ENCODE measurements at regions not wholly inside any gene's neighbourhood (a gene's known extent, or its start where the extent isn't known, plus 50 kb on each side); places are given as distances from the start of the nearest gene placed in this dataset.

GRCh38 chr4:12118651-12119213 lies 690.0 kb upstream of the HS3ST1 start:
- Histone ChIP-seq H3K4me3 (ENCODE audit: low read depth in 2 of 2, low read length in 1 of 2) (no peak overlapping the region), H3K79me2 (ENCODE audit: insufficient read depth) (no peaks in the 10 kb centered on the region), H3K27me3 (ENCODE audit: insufficient read depth) (no peaks in the 10 kb centered on the region), H3F3A (replicated peaks; ENCODE audit: insufficient read depth) (no peaks in the 10 kb centered on the region), H3K9ac (no peak overlapping the region), H3K27ac (ENCODE audit: low read depth in 2 of 2, low read length in 1 of 2) (no peak overlapping the region), H3K4me1 (ENCODE audit: control insufficient read depth in 1 of 2, insufficient read depth in 2 of 2, low read depth in 1 of 2, low read length in 1 of 2) (no peaks in the 10 kb centered on the region), H2AFZ (ENCODE audit: low read depth) (no peak overlapping the region), H3K9me3 (no peaks in the 10 kb centered on the region), H4K20me1 (ENCODE audit: insufficient read depth) (no peaks in the 10 kb centered on the region), H3K36me3 (replicated peaks in 1 of 2; ENCODE audit: control insufficient read depth in 1 of 2, insufficient read depth in 2 of 2, low read length in 1 of 2) (no peaks in the 10 kb centered on the region), H3K4me2 (no peak overlapping the region), H3K9me2 (no peaks in the 10 kb centered on the region)
- WGBS (ENCODE audit: low lambda C conversion rate), result 13% methylated on average over 2 of the region's 2 CpGs
- no peak for DNase-seq
- ChIA-PET CTCF (no interaction called here), POLR2A (no interaction called here)
- TF ChIP-seq NRF1 (IDR thresholded peaks at IDR 0.05; ENCODE audit: low read depth, low read length) (no peak), RFX5 (IDR thresholded peaks at IDR 0.05; ENCODE audit: low read length) (no peak), MXI1 (IDR thresholded peaks at IDR 0.05; ENCODE audit: low read depth, low read length) (no peak), CHD2 (IDR thresholded peaks at IDR 0.05; ENCODE audit: low read length, partially characterized antibody) (no peak), FOSL2 (IDR thresholded peaks at IDR 0.05; ENCODE audit: borderline replicate concordance, low read depth) (no peak), EP300 (IDR thresholded peaks at IDR 0.05; ENCODE audit: borderline replicate concordance in 1 of 2, low read depth in 1 of 2, low read length in 1 of 2) (no peak), GABPA (IDR thresholded peaks at IDR 0.05; ENCODE audit: low read depth) (no peak), USF1 (IDR thresholded peaks at IDR 0.05; ENCODE audit: borderline replicate concordance, low read depth) (no peak), YY1 (IDR thresholded peaks at IDR 0.05; ENCODE audit: low read depth) (no peak), JUND (IDR thresholded peaks at IDR 0.05) (no peak), GATA2 (CRISPR knock-in tag; IDR thresholded peaks at IDR 0.05) (no peak), ELF1 (IDR thresholded peaks at IDR 0.05) (no peak), IRF3 (IDR thresholded peaks at IDR 0.05; ENCODE audit: low read depth, low read length) (no peak)

- no peak overlapping the region for H3K4me3 ChIP-seq (ENCODE audit: low read depth in 2 of 2, low read length in 1 of 2)
- H3K36me3 ChIP-seq (replicated peaks in 1 of 2; ENCODE audit: control insufficient read depth in 1 of 2, insufficient read depth in 2 of 2, low read length in 1 of 2), result no peaks in the 10 kb centered on the region
- no peaks in the 10 kb centered on the region for H3K9me3 ChIP-seq
- no peaks in the 10 kb centered on the region for H4K20me1 ChIP-seq (ENCODE audit: insufficient read depth)
- ChIA-PET POLR2A (no interaction called here), CTCF (no interaction called here)
- no peaks in the 10 kb centered on the region for H3K4me1 ChIP-seq (ENCODE audit: control insufficient read depth in 1 of 2, insufficient read depth in 2 of 2, low read depth in 1 of 2, low read length in 1 of 2)
- 17% methylated on average over 3 of the region's 3 CpGs for WGBS (ENCODE audit: low lambda C conversion rate)
- no peak overlapping the region for H3K9ac ChIP-seq
- H3F3A ChIP-seq (replicated peaks; ENCODE audit: insufficient read depth), result no peaks in the 10 kb centered on the region
- no peak for DNase-seq
- no peaks in the 10 kb centered on the region for H3K9me2 ChIP-seq
- no peak overlapping the region for H2AFZ ChIP-seq (ENCODE audit: low read depth)
- H3K27me3 ChIP-seq (ENCODE audit: insufficient read depth), result no peaks in the 10 kb centered on the region
- H3K4me2 ChIP-seq, result no peak overlapping the region
- no peak for TF ChIP-seq CTCF (IDR thresholded peaks at IDR 0.05)
- TF ChIP-seq NFIC (IDR thresholded peaks at IDR 0.05; ENCODE audit: borderline replicate concordance), result no peak
- TF ChIP-seq IRF3 (IDR thresholded peaks at IDR 0.05; ENCODE audit: low read depth, low read length), result no peak
- no peak for TF ChIP-seq MXI1 (IDR thresholded peaks at IDR 0.05; ENCODE audit: low read depth, low read length)
- TF ChIP-seq REST (IDR thresholded peaks at IDR 0.05; ENCODE audit: low read depth, low read length), result no peak
- TF ChIP-seq FOXM1 (IDR thresholded peaks at IDR 0.05; ENCODE audit: low read depth), result no peak
- TF ChIP-seq GATA2 (CRISPR knock-in tag; IDR thresholded peaks at IDR 0.05), result no peak
- no peak for TF ChIP-seq RAD21 (IDR thresholded peaks at IDR 0.05; ENCODE audit: low read length)
- no peak for TF ChIP-seq YY1 (IDR thresholded peaks at IDR 0.05; ENCODE audit: low read depth)
- no peak for TF ChIP-seq MEF2A (IDR thresholded peaks at IDR 0.05; ENCODE audit: borderline replicate concordance, low read depth)
- H3K79me2 ChIP-seq (ENCODE audit: insufficient read depth), result no peaks in the 10 kb centered on the region
- H3K27ac ChIP-seq (ENCODE audit: low read depth in 2 of 2, low read length in 1 of 2), result no peak overlapping the region
Measured at GRCh38 chr4:12116009-12116552, 687.4 kb upstream of the HS3ST1 start.
